Endothelial cell of umbilical vein (primary cell): ENCODE measurements at regions not wholly inside any gene's neighbourhood (a gene's known extent, or its start where the extent isn't known, plus 50 kb on each side); places are given as distances from the start of the nearest gene placed in this dataset.

Experiments used
- BruUV-seq: library from RNA; stranded (reverse); fragments of 400-500 nt; replicated peaks from 2 replicates; lab custom pipeline; 2021; lab: Mats Ljungman, UMichigan
- CTCF ChIA-PET: fragments of 300-600, 350-600 bp; sonication (Branson Sonifier 250); formaldehyde crosslinking; loops from one replicate; lab custom pipeline; 2021; ENCODE audit warnings: antibody characterized with exemption, inconsistent platforms; lab: Charles Lee
- POLR2A ChIA-PET: fragments of 300-600, 350-600 bp; sonication (Branson Sonifier 250); formaldehyde crosslinking; loops from one replicate; lab custom pipeline; 2021; ENCODE audit warnings: antibody characterized with exemption, inconsistent platforms; lab: Charles Lee
- DNase-seq: peaks from one replicate; pipeline ENCODE4 v3.0.0-alpha.2; 2011; ENCODE audit warnings: low read depth, low spot score
- FAIRE-seq: peaks from 2 replicates; lab custom pipeline; 2011; peaks lifted over from hg19 to GRCh38; lab: Jason Lieb, UNC
- H2AFZ ChIP-seq: 2 replicates; pipeline ENCODE4 v1.6.0; 2012; ENCODE audit warnings: low read depth, low read length, control low read depth, inconsistent platforms
- H3K27ac ChIP-seq: 2 replicates; pipeline ENCODE4 v1.5.1; 2011; ENCODE audit warnings: low read depth, mild to moderate bottlenecking, control low read depth, low read length, moderate library complexity; ENCODE audit not compliant: insufficient read depth
- H3K27me3 ChIP-seq, 2 experiments: 2 replicates each; pipeline versions ENCODE4 v1.6.0 to v1.6.1; 2011; ENCODE audit warnings: low read length in 2 of 2, mixed read lengths in 1 of 2; ENCODE audit not compliant: control insufficient read depth in 2 of 2, insufficient read depth in 2 of 2
- H3K36me3 ChIP-seq, 2 experiments: 2 replicates in 1 of 2; 3 replicates in 1 of 2; pipeline ENCODE4 v1.5.1; 2011; ENCODE audit warnings: low read length in 2 of 2, mild to moderate bottlenecking in 1 of 2, moderate library complexity in 1 of 2; ENCODE audit not compliant: control insufficient read depth in 2 of 2, insufficient read depth in 2 of 2; ENCODE audit errors: extremely low read depth in 1 of 2
- H3K4me1 ChIP-seq: 3 replicates; pipeline ENCODE4 v1.5.1; 2011; ENCODE audit warnings: mild to moderate bottlenecking, low read length; ENCODE audit not compliant: control insufficient read depth, insufficient read depth; ENCODE audit errors: extremely low read depth
- H3K4me2 ChIP-seq: 2 replicates; pipeline ENCODE4 v1.6.1; 2011; ENCODE audit warnings: low read length, control low read depth, mixed read lengths; ENCODE audit not compliant: insufficient read depth
- H3K4me3 ChIP-seq, 3 experiments: fragments of 200-600 bp in 1 of 3; sonication (generic), shearing (Covaris generic) in 1 of 3; replicated peaks in 1 of 3; 2 replicates each; pipeline ENCODE4 v1.5.1; 2011 to 2016; ENCODE audit warnings: control low read depth in 3 of 3, low read length in 3 of 3, mild to moderate bottlenecking in 2 of 3, inconsistent platforms in 1 of 3, low read depth in 1 of 3, moderate library complexity in 1 of 3; ENCODE audit not compliant: insufficient read depth in 1 of 3
- H3K79me2 ChIP-seq: 2 replicates; pipeline ENCODE4 v1.6.0; 2012; ENCODE audit warnings: low read length, inconsistent platforms; ENCODE audit not compliant: control insufficient read depth, insufficient read depth
- H3K9ac ChIP-seq: replicated peaks from 2 replicates; pipeline ENCODE3; 2011; ENCODE audit warnings: low read length, control low read depth; ENCODE audit not compliant: insufficient read depth; ENCODE audit errors: extremely low read depth
- H3K9me1 ChIP-seq: replicated peaks from 3 replicates; pipeline ENCODE4 v1.6.0; 2011; ENCODE audit warnings: mild to moderate bottlenecking, low read length; ENCODE audit not compliant: control insufficient read depth, insufficient read depth; ENCODE audit errors: extremely low read depth
- H3K9me3 ChIP-seq: replicated peaks from 2 replicates; pipeline ENCODE4 v1.5.1; 2012; ENCODE audit warnings: low read length, inconsistent platforms; ENCODE audit not compliant: control insufficient read depth, insufficient read depth
- H4K20me1 ChIP-seq: replicated peaks from 2 replicates; pipeline ENCODE3; 2011; ENCODE audit warnings: mild to moderate bottlenecking, low read length; ENCODE audit not compliant: control insufficient read depth, insufficient read depth; ENCODE audit errors: extremely low read depth
- EZH2 ChIP-seq: IDR thresholded peaks from 2 replicates; pipeline ENCODE4 v1.6.1; 2012; ENCODE audit warnings: borderline replicate concordance, low read depth, mild to moderate bottlenecking, moderate library complexity, low read length, inconsistent platforms; ENCODE audit not compliant: severe bottlenecking
- FOS ChIP-seq: IDR thresholded peaks from 2 replicates; pipeline ENCODE4 v1.6.1; 2011; ENCODE audit warnings: mild to moderate bottlenecking, low read length, moderate library complexity, borderline replicate concordance; ENCODE audit not compliant: insufficient read depth
- GATA2 ChIP-seq: IDR thresholded peaks from 2 replicates; pipeline ENCODE4 v1.7.0; 2011; ENCODE audit warnings: low read depth, mild to moderate bottlenecking, moderate library complexity, mixed read lengths, low read length; ENCODE audit not compliant: insufficient read length, insufficient read depth
- JUN ChIP-seq: IDR thresholded peaks from 2 replicates; pipeline ENCODE4 v1.6.1; 2011; ENCODE audit warnings: borderline replicate concordance, low read depth; ENCODE audit not compliant: insufficient read length, insufficient read depth
- MYC ChIP-seq: IDR thresholded peaks from one replicate; pipeline ENCODE4 v1.6.1; 2011; ENCODE audit warnings: mild to moderate bottlenecking, low read depth, low read length
- POLR2A ChIP-seq: IDR thresholded peaks from 2 replicates; pipeline ENCODE4 v1.6.1; 2012; ENCODE audit warnings: low read depth, mild to moderate bottlenecking, control low read depth, low read length
- POLR2AphosphoS5 ChIP-seq: IDR thresholded peaks from 2 replicates; pipeline ENCODE4 v1.6.1; 2012; ENCODE audit warnings: low read depth, mild to moderate bottlenecking, control low read depth, low read length, moderate library complexity; ENCODE audit not compliant: insufficient read depth
- dilution Hi-C: fragments of 300-500 bp; cut with MboI; formaldehyde crosslinking; loops from one replicate; pipeline ENCODE4 v1.15.0; 2019; ENCODE audit warnings: low sequenced_read_pairs; ENCODE audit not compliant: extremely low pct_ligation_motif_present
- intact Hi-C: fragments of 100-400 bp; cut with micrococcal nuclease; formaldehyde crosslinking; loops from one replicate; pipeline ENCODE4 v1.10.0; 2022
- TF ChIP-seq, protein P1 (sequence below), 2 donors: IDR thresholded peaks; 1 replicate in 1 of 2; 2 replicates in 1 of 2; pipeline ENCODE4 v1.5.1; 2011; ENCODE audit warnings: low read length in 2 of 2, mild to moderate bottlenecking in 2 of 2, moderate library complexity in 2 of 2, control low read depth in 1 of 2, inconsistent platforms in 1 of 2, low read depth in 1 of 2; ENCODE audit not compliant: insufficient read depth in 1 of 2; ENCODE audit errors: extremely low read depth in 1 of 2
- TF ChIP-seq, protein P2 (sequence below): IDR thresholded peaks from 2 replicates; pipeline ENCODE4 v1.6.1; 2011; ENCODE audit not compliant: insufficient read depth, insufficient read length

DNA sequence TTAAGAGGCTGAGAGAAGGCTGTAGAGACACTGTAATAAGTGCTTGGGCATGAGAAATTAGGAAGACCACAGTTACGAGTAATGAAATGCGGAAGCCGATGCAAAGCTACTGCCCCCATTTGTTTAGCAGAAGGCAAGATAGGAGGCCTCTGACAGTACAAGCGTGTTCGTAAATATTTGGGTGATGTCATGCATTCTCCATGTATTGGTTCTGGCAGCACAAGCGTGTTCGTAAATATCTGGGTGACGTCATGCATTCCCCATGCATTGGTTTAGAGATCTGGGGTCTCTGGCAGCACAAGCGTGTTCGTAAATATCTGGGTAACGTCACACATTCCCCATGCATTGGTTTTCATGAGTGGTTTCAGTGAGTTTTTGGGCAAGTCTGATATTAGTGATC is 661.5 kb upstream of the FRG1 start:
- H4K20me1 ChIP-seq: no peaks in the 10 kb centered on the region
- no peaks in the 10 kb centered on the region for H3K36me3 ChIP-seq
- H3K9ac ChIP-seq: no peak overlapping the region
- H3K79me2 ChIP-seq: no peaks in the 10 kb centered on the region
- DNase-seq (no peak), FAIRE-seq (no peak)
- dilution Hi-C loops: no loop called here
- POLR2A ChIA-PET: no interaction called here
- TF ChIP-seq POLR2AphosphoS5: no peak
- TF ChIP-seq JUN: peak; percentile 2
- TF ChIP-seq FOS: no peak
- no peak overlapping the region for H3K4me2 ChIP-seq
- BruUV-seq: no TSS peak
- CTCF ChIA-PET: no interaction called here
- H3K27me3 ChIP-seq: no peaks in the 10 kb centered on the region
- H3K9me1 ChIP-seq: no peaks in the 10 kb centered on the region
- H3K4me1 ChIP-seq: no peaks in the 10 kb centered on the region
- H2AFZ ChIP-seq: no peak overlapping the region
- H3K27ac ChIP-seq: no peak overlapping the region
- H3K4me3 ChIP-seq: no peak overlapping the region
- intact Hi-C loops: no loop called here
- peaks cover 3% of the 10 kb centered on the region for H3K9me3 ChIP-seq

DNA sequence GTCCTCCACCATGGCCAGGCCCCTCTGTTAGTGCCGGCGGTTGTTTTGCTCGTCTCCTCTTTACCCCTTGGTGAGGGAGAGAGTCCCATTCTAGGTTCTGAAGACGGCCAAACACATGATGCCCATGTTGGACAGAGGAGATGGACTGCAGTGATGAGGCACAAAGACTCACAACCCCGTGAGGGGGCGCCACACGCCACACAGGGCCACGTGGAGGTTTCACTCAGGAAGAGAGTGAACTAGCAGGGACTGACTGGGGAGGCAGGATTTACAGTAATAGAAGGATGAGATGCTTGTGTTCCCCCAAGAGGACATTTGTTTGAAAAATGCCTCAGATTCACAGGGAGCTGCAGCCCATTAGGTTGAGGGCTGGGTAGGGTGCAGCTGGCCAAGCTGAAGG is 655.3 kb upstream of the FRG1 start:
- Histone ChIP-seq H3K9me1 (no peaks in the 10 kb centered on the region), H3K9me3 (peaks cover 3% of the 10 kb centered on the region), H2AFZ (no peak overlapping the region), H3K36me3 (no peaks in the 10 kb centered on the region), H3K27ac (no peak overlapping the region), H3K4me1 (no peaks in the 10 kb centered on the region), H4K20me1 (no peaks in the 10 kb centered on the region), H3K4me2 (no peak overlapping the region), H3K9ac (no peak overlapping the region), H3K4me3 (no peak overlapping the region), H3K27me3 (no peaks in the 10 kb centered on the region), H3K79me2 (no peaks in the 10 kb centered on the region)
- BruUV-seq: no TSS peak
- dilution Hi-C loops (no loop called here), intact Hi-C loops (no loop called here)
- ChIA-PET CTCF (no interaction called here), POLR2A (no interaction called here)
- DNase-seq: no peak
- no peak for TF ChIP-seq FOS
- TF ChIP-seq GATA2: no peak
- no peak for TF ChIP-seq EZH2
- TF ChIP-seq POLR2A: no peak
- no peak for TF ChIP-seq POLR2AphosphoS5
- TF ChIP-seq, protein P1, sequence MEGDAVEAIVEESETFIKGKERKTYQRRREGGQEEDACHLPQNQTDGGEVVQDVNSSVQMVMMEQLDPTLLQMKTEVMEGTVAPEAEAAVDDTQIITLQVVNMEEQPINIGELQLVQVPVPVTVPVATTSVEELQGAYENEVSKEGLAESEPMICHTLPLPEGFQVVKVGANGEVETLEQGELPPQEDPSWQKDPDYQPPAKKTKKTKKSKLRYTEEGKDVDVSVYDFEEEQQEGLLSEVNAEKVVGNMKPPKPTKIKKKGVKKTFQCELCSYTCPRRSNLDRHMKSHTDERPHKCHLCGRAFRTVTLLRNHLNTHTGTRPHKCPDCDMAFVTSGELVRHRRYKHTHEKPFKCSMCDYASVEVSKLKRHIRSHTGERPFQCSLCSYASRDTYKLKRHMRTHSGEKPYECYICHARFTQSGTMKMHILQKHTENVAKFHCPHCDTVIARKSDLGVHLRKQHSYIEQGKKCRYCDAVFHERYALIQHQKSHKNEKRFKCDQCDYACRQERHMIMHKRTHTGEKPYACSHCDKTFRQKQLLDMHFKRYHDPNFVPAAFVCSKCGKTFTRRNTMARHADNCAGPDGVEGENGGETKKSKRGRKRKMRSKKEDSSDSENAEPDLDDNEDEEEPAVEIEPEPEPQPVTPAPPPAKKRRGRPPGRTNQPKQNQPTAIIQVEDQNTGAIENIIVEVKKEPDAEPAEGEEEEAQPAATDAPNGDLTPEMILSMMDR (IDR thresholded peaks at IDR 0.05; ENCODE audit: extremely low read depth in 1 of 2, insufficient read depth in 1 of 2, low read depth in 1 of 2, low read length in 2 of 2): no peak
- no peak for TF ChIP-seq MYC
- TF ChIP-seq JUN: no peak
- TF ChIP-seq, protein P2, sequence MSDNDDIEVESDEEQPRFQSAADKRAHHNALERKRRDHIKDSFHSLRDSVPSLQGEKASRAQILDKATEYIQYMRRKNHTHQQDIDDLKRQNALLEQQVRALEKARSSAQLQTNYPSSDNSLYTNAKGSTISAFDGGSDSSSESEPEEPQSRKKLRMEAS: no peak
- FAIRE-seq: no peak
